CD8-positive, alpha-beta memory T cell (primary cell): ENCODE measurements at regions not wholly inside any gene's neighbourhood (a gene's known extent, or its start where the extent isn't known, plus 50 kb on each side); places are given as distances from the start of the nearest gene placed in this dataset.
"Not testable (repeated sequence)": the region's sequence is repeated elsewhere in the genome, so short reads cannot be mapped to it uniquely, and the experiment has no call there.

Experiments used
- CTCF ChIA-PET: fragments of 350-600 bp; sonication (Branson Sonifier 250); formaldehyde crosslinking; loops from one replicate; lab custom pipeline; 2021; ENCODE audit warnings: antibody characterized with exemption; lab: Charles Lee
- POLR2A ChIA-PET: fragments of 350-600 bp; sonication (Branson Sonifier 250); formaldehyde crosslinking; loops from one replicate; lab custom pipeline; 2021; ENCODE audit warnings: antibody characterized with exemption; lab: Charles Lee
- DNase-seq, 5 donors: peaks; one replicate each; pipeline versions ENCODE4 v3.0.0 to v3.0.0-alpha.2; 2020 to 2022; ENCODE audit warnings: mixed read lengths in 1 of 5
- H3K27ac ChIP-seq: one replicate; pipeline ENCODE4 v1.7.0; 2013; ENCODE audit warnings: low read depth, mild to moderate bottlenecking, low read length, moderate library complexity
- H3K27me3 ChIP-seq: 2 replicates; pipeline ENCODE4 v1.7.0; 2013; ENCODE audit warnings: low read length, mild to moderate bottlenecking; ENCODE audit not compliant: insufficient read depth, poor library complexity, severe bottlenecking
- H3K36me3 ChIP-seq: 2 replicates; pipeline ENCODE4 v1.7.0; 2013; ENCODE audit warnings: mild to moderate bottlenecking, low read length, moderate library complexity; ENCODE audit not compliant: insufficient read depth
- H3K4me1 ChIP-seq: 2 replicates; pipeline ENCODE4 v1.7.0; 2013; ENCODE audit warnings: mild to moderate bottlenecking, low read length, moderate library complexity; ENCODE audit not compliant: insufficient read depth
- H3K4me3 ChIP-seq: 2 replicates; pipeline ENCODE4 v1.7.0; 2013; ENCODE audit warnings: mild to moderate bottlenecking, low read length
- H3K9me3 ChIP-seq: 2 replicates; pipeline ENCODE4 v1.7.0; 2013; ENCODE audit warnings: mild to moderate bottlenecking, low read length
- H3K27ac Mint-ChIP-seq, 8 donors: one replicate each; pipeline ENCODE4 v1.8.0; 2020 to 2021; ENCODE audit warnings: mixed read lengths in 8 of 8, mild to moderate bottlenecking in 6 of 8, inconsistent platforms in 3 of 8, moderate library complexity in 3 of 8
- H3K27me3 Mint-ChIP-seq, 2 donors: one replicate each; pipeline ENCODE4 v1.8.0; 2020 to 2021; ENCODE audit warnings: mixed read lengths in 2 of 2, mild to moderate bottlenecking in 1 of 2, moderate library complexity in 1 of 2
- H3K36me3 Mint-ChIP-seq, 3 donors: one replicate each; pipeline ENCODE4 v1.8.0; 2020 to 2021; ENCODE audit warnings: mixed read lengths in 3 of 3, inconsistent platforms in 1 of 3, mild to moderate bottlenecking in 1 of 3
- H3K4me1 Mint-ChIP-seq, 3 donors: one replicate each; pipeline ENCODE4 v1.8.0; 2020 to 2021; ENCODE audit warnings: mixed read lengths in 3 of 3, inconsistent platforms in 1 of 3, mild to moderate bottlenecking in 1 of 3
- H3K4me3 Mint-ChIP-seq, 7 donors: one replicate each; pipeline ENCODE4 v1.8.0; 2020 to 2021; ENCODE audit warnings: mixed read lengths in 7 of 7, mild to moderate bottlenecking in 6 of 7, moderate library complexity in 4 of 7, inconsistent platforms in 2 of 7
- H3K9me3 Mint-ChIP-seq, 5 donors: one replicate each; pipeline ENCODE4 v1.8.0; 2020 to 2022; ENCODE audit warnings: mixed read lengths in 5 of 5, mild to moderate bottlenecking in 3 of 5, moderate library complexity in 2 of 5, inconsistent platforms in 1 of 5

DNA sequence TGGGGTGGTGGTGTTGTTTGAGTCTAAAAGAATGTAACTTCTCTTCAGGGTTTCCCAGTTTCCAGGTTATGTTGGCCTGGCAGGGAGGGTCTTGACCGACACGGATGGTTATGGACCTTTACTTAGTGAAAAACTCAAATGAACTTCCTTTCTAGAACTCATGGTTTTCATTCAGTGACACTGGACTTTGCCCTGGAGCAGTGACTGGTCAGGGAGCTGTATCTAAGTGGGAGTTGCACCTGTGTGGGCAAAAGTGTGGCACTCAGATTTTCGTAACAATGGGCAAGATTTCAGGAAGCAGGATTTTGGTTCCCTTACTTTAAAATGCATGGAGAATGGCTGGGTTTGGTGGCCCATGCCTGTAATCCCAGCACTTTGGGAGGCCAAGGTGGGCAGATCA lies 68.5 kb upstream of the FAM72C start:
- H3K9me3 ChIP-seq, H3K36me3 ChIP-seq, H3K27me3 ChIP-seq, H3K4me1 Mint-ChIP-seq, H3K4me3 ChIP-seq, H3K27ac Mint-ChIP-seq, H3K4me1 ChIP-seq, H3K36me3 Mint-ChIP-seq, CTCF ChIA-PET, DNase-seq, POLR2A ChIA-PET, H3K27ac ChIP-seq, H3K4me3 Mint-ChIP-seq, H3K27me3 Mint-ChIP-seq, H3K9me3 Mint-ChIP-seq: not testable (repeated sequence)

DNA sequence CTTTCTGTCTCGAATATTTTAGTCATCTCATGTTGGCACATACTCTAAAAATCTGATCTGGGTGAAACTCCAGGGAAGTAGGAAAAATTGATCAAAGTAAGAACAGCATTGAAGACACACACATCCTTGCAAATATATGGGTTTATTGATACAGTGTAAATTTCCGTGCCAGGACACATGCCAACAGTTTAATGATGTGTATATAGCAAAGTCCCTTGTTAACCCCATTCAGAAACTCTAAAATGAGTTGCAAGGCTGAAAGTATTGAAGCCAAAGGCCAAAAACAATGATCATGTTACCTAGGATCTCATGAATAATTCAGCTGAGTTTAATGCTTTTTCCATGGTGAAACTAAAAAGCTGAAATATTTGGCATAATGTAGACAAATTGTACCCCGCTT lies 62.3 kb upstream of the FAM72C start:
- H3K27me3 ChIP-seq, H3K4me1 ChIP-seq, DNase-seq, H3K36me3 ChIP-seq, H3K27me3 Mint-ChIP-seq, H3K36me3 Mint-ChIP-seq, CTCF ChIA-PET, H3K9me3 ChIP-seq, H3K4me1 Mint-ChIP-seq, H3K9me3 Mint-ChIP-seq, H3K27ac ChIP-seq, H3K27ac Mint-ChIP-seq, POLR2A ChIA-PET, H3K4me3 ChIP-seq, H3K4me3 Mint-ChIP-seq: not testable (repeated sequence)

DNA sequence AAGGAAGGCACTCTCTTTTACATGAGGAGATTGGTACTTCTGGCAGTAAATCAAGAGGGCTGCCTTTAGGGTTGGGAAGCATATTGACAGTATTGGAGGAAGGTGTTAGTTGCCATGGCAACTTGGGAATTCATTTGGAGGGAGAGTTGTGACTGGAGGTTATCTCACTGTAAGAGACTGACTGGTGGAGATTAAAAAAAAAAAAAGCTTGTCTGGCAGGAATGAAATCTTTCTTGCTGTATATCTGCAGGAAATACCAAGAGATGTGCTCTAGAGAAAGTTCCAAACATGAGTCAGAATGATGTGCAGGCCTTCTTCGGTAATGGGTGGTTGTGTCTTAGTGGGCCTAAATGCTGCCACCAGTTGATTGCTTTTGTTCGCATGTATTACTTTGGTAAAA lies 59.8 kb upstream of the FAM72C start:
- DNase-seq, CTCF ChIA-PET, H3K27ac ChIP-seq, H3K36me3 Mint-ChIP-seq, H3K36me3 ChIP-seq, H3K4me1 ChIP-seq, H3K4me1 Mint-ChIP-seq, H3K4me3 Mint-ChIP-seq, POLR2A ChIA-PET, H3K27me3 Mint-ChIP-seq, H3K27me3 ChIP-seq, H3K9me3 ChIP-seq, H3K4me3 ChIP-seq, H3K9me3 Mint-ChIP-seq, H3K27ac Mint-ChIP-seq: not testable (repeated sequence)

DNA sequence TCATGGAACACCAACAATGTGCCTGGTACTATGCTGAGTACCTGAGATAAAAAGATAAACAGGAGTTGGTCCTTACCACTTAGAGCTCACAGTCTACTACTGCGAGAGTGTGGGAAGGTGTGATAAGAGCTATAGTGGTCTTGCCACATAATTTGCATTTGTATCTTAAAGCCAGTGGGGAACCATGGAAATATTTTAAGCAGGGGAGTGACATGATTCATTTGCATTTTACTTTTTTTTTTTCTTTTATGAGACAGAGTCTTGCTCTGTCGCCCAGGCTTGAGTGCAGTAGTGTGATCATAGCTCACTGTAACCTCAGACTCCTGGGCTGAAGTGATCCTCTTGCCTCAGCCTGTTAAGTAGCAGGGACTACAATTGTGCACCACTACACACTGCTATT lies 54.2 kb upstream of the FAM72C start:
- CTCF ChIA-PET, DNase-seq, H3K9me3 ChIP-seq, H3K4me1 ChIP-seq, H3K4me3 Mint-ChIP-seq, H3K4me3 ChIP-seq, H3K27me3 Mint-ChIP-seq, H3K36me3 Mint-ChIP-seq, H3K27ac Mint-ChIP-seq, POLR2A ChIA-PET, H3K36me3 ChIP-seq, H3K27me3 ChIP-seq, H3K27ac ChIP-seq, H3K9me3 Mint-ChIP-seq, H3K4me1 Mint-ChIP-seq: not testable (repeated sequence)

DNA sequence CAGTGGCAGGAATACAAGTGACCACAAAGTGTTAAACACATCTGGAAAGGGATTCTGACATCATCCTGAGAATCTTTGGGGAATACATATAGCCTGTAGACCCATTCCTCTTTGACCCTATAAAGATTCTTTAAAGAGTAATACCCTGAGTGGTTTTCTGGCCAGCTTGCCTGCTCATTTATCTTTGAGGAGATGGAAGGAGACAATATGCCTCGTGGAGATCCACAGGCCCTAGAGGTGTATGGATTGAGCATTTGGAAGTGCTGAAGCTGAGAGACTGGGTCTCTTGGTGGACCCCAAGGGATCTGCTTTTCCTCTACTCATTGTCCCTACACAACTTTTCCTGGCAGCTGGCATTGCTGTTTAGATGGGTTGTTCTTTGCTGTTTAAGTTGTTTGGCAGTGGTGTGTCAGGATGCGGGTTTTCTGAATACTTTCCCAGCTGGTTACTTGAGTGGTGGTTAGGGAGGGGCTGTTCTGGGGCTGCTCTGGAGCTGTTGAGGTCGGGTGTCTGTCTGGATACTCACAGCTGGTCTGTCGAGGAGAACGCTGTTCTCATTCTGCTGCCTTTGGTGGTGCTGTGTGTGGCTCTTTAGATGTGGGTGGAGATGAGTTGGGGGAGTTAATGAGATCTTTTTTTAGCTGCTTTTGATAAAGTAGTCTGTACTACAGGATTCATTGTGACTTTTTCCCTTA lies 50.1 kb upstream of the FAM72C start:
- DNase-seq, H3K36me3 Mint-ChIP-seq, H3K4me1 ChIP-seq, H3K36me3 ChIP-seq, H3K9me3 ChIP-seq, POLR2A ChIA-PET, H3K27me3 ChIP-seq, H3K27ac ChIP-seq, H3K27ac Mint-ChIP-seq, H3K4me3 Mint-ChIP-seq, CTCF ChIA-PET, H3K27me3 Mint-ChIP-seq, H3K9me3 Mint-ChIP-seq, H3K4me1 Mint-ChIP-seq, H3K4me3 ChIP-seq: not testable (repeated sequence)
